KMS-11 (cell line): ENCODE measurements at regions not wholly inside any gene's neighbourhood (a gene's known extent, or its start where the extent isn't known, plus 50 kb on each side); places are given as distances from the start of the nearest gene placed in this dataset.

Source experiments
- H2AFZ ChIP-seq: fragments of 200-600 bp; sonication (generic); 2 replicates; pipeline ENCODE4 v1.6.1; 2016; ENCODE audit warnings: antibody characterized with exemption, mixed run types, low read depth
- H3K27ac ChIP-seq: fragments of 200-600 bp; sonication (generic); 2 replicates; pipeline ENCODE4 v1.6.1; 2016; ENCODE audit warnings: mild to moderate bottlenecking, mixed run types
- H3K27me3 ChIP-seq: fragments of 200-600 bp; sonication (generic); 2 replicates; pipeline ENCODE4 v1.6.1; 2017; ENCODE audit warnings: mild to moderate bottlenecking, low read depth, mixed run types, moderate library complexity; ENCODE audit not compliant: insufficient read depth
- H3K36me3 ChIP-seq: fragments of 200-600 bp; sonication (generic); 2 replicates; pipeline ENCODE4 v1.6.1; 2017; ENCODE audit warnings: mild to moderate bottlenecking, mixed run types; ENCODE audit not compliant: insufficient read depth
- H3K4me1 ChIP-seq: fragments of 200-600 bp; sonication (generic); 2 replicates; pipeline ENCODE4 v1.6.1; 2016; ENCODE audit warnings: mild to moderate bottlenecking, low read depth, mixed run types; ENCODE audit not compliant: poor library complexity, severe bottlenecking
- H3K4me2 ChIP-seq: fragments of 200-600 bp; sonication (generic); 2 replicates; pipeline ENCODE4 v1.7.0; 2016; ENCODE audit warnings: mild to moderate bottlenecking, mixed run types
- H3K4me3 ChIP-seq: fragments of 200-600 bp; sonication (generic); IDR thresholded peaks from 2 replicates; pipeline ENCODE4 v1.6.1; 2017; ENCODE audit warnings: low read depth, low read length, mixed read lengths; ENCODE audit not compliant: insufficient read depth
- H3K79me2 ChIP-seq: fragments of 200-600 bp; sonication (generic); 2 replicates; pipeline ENCODE4 v1.6.1; 2016; ENCODE audit warnings: low read depth, mixed run types; ENCODE audit not compliant: insufficient read depth
- H3K9ac ChIP-seq: fragments of 200-600 bp; sonication (generic); 2 replicates; pipeline ENCODE4 v1.6.1; 2016; ENCODE audit warnings: mild to moderate bottlenecking, mixed run types
- H4K20me1 ChIP-seq: fragments of 200-600 bp; sonication (generic); 2 replicates; pipeline ENCODE4 v1.6.1; 2016; ENCODE audit warnings: mild to moderate bottlenecking, mixed run types; ENCODE audit not compliant: insufficient read depth
- TF ChIP-seq, protein P1 (sequence below): fragments of 200-600 bp; sonication (generic); conservative IDR thresholded peaks from 2 replicates; pipeline ENCODE4 v1.6.1; 2017; ENCODE audit warnings: low read depth, mild to moderate bottlenecking, antibody characterized with exemption, low read length, moderate library complexity, mixed read lengths

- Histone ChIP-seq H3K9ac (no peak overlapping the region), H3K27me3 (no peaks in the 10 kb centered on the region), H4K20me1 (no peaks in the 10 kb centered on the region), H3K36me3 (no peaks in the 10 kb centered on the region), H3K79me2 (no peaks in the 10 kb centered on the region), H3K4me1 (no peaks in the 10 kb centered on the region), H3K4me3 (no peak overlapping the region), H2AFZ (no peak overlapping the region), H3K27ac (no peak overlapping the region), H3K4me2 (no peak overlapping the region)
- TF ChIP-seq, protein P1, sequence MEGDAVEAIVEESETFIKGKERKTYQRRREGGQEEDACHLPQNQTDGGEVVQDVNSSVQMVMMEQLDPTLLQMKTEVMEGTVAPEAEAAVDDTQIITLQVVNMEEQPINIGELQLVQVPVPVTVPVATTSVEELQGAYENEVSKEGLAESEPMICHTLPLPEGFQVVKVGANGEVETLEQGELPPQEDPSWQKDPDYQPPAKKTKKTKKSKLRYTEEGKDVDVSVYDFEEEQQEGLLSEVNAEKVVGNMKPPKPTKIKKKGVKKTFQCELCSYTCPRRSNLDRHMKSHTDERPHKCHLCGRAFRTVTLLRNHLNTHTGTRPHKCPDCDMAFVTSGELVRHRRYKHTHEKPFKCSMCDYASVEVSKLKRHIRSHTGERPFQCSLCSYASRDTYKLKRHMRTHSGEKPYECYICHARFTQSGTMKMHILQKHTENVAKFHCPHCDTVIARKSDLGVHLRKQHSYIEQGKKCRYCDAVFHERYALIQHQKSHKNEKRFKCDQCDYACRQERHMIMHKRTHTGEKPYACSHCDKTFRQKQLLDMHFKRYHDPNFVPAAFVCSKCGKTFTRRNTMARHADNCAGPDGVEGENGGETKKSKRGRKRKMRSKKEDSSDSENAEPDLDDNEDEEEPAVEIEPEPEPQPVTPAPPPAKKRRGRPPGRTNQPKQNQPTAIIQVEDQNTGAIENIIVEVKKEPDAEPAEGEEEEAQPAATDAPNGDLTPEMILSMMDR, result no peak
Measured at GRCh38 chr2:145813481-145813880, 1293.6 kb upstream of the ZEB2 start.

GRCh38 chr2:145812165-145812554, 1292.2 kb upstream of the ZEB2 start:
- Histone ChIP-seq H3K27me3 (no peaks in the 10 kb centered on the region), H3K79me2 (no peaks in the 10 kb centered on the region), H3K4me1 (no peaks in the 10 kb centered on the region), H4K20me1 (no peaks in the 10 kb centered on the region), H3K27ac (no peak overlapping the region), H3K36me3 (no peaks in the 10 kb centered on the region), H2AFZ (no peak overlapping the region), H3K4me3 (no peak overlapping the region), H3K4me2 (no peak overlapping the region), H3K9ac (no peak overlapping the region)
- TF ChIP-seq, protein P1, result no peak

DNA sequence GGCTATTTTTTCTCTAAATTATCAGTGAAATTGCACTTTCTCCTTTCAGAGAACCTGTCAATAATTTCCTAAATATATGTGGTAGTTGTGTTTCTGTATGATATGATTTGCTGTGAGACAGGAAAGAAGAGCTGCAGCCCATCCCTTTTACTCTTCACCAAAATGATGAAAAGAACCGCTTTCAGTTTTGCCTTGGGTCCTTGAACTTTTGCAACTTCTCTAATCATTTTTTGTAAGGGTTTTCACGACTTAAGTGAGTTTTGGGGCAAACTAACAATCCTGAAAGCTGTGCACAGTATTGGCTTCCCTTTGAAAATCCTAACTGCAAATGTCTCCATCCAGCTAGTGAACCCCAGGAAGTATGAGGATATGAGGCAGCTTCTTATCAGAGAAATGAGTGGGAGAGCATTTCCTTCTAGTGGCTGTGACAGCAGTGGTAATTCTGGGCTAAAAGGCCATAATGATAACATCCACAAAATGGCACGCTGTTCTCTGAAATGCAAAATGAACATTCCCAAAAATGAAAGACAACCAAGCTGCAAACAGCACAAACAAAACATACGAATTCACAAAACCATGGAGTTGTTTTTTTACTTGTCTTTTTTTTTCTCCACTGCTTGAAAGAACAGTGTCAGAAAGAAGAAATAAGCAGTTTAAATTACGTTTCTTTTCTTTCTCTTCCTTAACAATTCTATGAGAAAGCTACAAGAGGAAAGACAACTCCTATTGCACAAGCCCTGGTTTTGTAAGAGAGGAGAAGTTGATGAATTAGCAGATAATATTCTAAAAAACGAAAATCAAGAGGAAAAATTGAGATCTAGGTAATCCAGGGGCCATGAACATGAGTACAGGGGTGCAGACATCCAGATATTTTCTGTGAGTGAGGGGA, 1291.6 kb upstream of the ZEB2 start:
- Histone ChIP-seq H3K4me3 (no peak overlapping the region), H4K20me1 (no peaks in the 10 kb centered on the region), H3K9ac (no peak overlapping the region), H3K36me3 (no peaks in the 10 kb centered on the region), H2AFZ (no peak overlapping the region), H3K79me2 (no peaks in the 10 kb centered on the region), H3K27me3 (no peaks in the 10 kb centered on the region), H3K4me2 (no peak overlapping the region), H3K27ac (no peak overlapping the region), H3K4me1 (no peaks in the 10 kb centered on the region)
- TF ChIP-seq, protein P1, result no peak

DNA sequence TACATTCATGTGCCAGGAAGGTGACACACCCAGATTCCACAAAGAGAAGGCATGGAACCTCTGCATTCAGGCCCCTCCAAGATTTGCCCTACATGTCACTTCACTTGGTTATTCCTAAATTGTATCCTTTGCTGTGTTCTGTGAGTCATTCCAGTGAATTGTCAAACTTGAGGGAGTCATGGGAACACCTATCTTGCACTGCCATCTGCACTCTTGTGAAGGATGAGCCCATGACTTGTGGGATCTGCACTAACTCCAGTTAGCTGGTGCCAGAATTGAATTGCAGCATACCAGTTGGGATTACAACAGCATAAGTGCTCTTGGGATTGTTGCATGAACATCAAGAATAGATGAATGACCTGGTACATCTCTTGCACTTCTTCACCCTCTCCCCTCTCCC, 1288.0 kb upstream of the ZEB2 start:
- no peaks in the 10 kb centered on the region for H3K4me1 ChIP-seq
- no peak overlapping the region for H2AFZ ChIP-seq
- no peaks in the 10 kb centered on the region for H3K36me3 ChIP-seq
- no peak overlapping the region for H3K4me3 ChIP-seq
- H3K27ac ChIP-seq, result no peak overlapping the region
- no peak overlapping the region for H3K4me2 ChIP-seq
- no peaks in the 10 kb centered on the region for H3K79me2 ChIP-seq
- H4K20me1 ChIP-seq, result no peaks in the 10 kb centered on the region
- TF ChIP-seq, protein P1, result no peak
- H3K27me3 ChIP-seq, result no peaks in the 10 kb centered on the region
- no peak overlapping the region for H3K9ac ChIP-seq
